ENCODE measurements at regions not wholly inside any gene's neighbourhood (a gene's known extent, or its start where the extent isn't known, plus 50 kb on each side); places are given as distances from the start of the nearest gene placed in this dataset.

DNA sequence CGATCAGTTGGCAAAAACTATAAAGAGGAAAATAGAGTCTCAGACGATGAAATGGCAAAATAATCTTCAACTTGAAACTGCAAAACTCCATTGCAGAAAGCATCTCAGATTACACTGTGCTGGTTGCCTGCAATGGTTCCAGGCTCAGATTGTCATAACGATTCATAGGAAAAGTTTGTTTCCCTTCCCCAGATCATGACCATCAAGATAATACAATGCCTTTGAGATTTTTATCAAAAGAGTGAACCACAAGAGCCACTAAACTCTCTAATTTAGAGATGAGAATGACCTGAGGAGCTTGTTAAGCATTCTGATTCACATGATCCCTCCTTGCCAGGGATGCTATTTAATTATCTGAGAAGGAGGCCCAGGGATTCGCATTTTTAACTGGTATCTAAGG lies 52.6 kb upstream of the ITGA1 start (continued):
- TF ChIP-seq, protein P1, sequence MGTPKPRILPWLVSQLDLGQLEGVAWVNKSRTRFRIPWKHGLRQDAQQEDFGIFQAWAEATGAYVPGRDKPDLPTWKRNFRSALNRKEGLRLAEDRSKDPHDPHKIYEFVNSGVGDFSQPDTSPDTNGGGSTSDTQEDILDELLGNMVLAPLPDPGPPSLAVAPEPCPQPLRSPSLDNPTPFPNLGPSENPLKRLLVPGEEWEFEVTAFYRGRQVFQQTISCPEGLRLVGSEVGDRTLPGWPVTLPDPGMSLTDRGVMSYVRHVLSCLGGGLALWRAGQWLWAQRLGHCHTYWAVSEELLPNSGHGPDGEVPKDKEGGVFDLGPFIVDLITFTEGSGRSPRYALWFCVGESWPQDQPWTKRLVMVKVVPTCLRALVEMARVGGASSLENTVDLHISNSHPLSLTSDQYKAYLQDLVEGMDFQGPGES (IDR thresholded peaks at IDR 0.05; ENCODE audit: low read depth, low read length) = no peak
- TF ChIP-seq GATA2 (CRISPR knock-in tag; IDR thresholded peaks at IDR 0.05) (peak; percentile 29; the same call in 1 of the 2 replicates), RXRA (IDR thresholded peaks at IDR 0.05; ENCODE audit: borderline replicate concordance, low read depth) (peak; percentile 70; the same call in 1 of the 2 replicates), GABPA (IDR thresholded peaks at IDR 0.05; ENCODE audit: low read depth) (no peak), POLR2AphosphoS5 (IDR thresholded peaks at IDR 0.05; ENCODE audit: low read depth, low read length) (peak; percentile 40; the same call in 1 of the 2 replicates), MEF2A (IDR thresholded peaks at IDR 0.05; ENCODE audit: borderline replicate concordance, low read depth) (no peak)
- TF ChIP-seq, protein P2, sequence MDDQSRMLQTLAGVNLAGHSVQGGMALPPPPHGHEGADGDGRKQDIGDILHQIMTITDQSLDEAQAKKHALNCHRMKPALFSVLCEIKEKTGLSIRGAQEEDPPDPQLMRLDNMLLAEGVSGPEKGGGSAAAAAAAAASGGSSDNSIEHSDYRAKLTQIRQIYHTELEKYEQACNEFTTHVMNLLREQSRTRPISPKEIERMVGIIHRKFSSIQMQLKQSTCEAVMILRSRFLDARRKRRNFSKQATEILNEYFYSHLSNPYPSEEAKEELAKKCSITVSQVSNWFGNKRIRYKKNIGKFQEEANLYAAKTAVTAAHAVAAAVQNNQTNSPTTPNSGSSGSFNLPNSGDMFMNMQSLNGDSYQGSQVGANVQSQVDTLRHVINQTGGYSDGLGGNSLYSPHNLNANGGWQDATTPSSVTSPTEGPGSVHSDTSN (IDR thresholded peaks at IDR 0.05) = peak; percentile 70

Small RNA genes lying in the stretch of these regions (small RNA-seq; reads per million reads assigned to genes)
- gene RPS17P11 = 0 reads per million in 7 experiments
